ENCODE measurements at regions not wholly inside any gene's neighbourhood (a gene's known extent, or its start where the extent isn't known, plus 50 kb on each side); places are given as distances from the start of the nearest gene placed in this dataset.
"Not testable (repeated sequence)": the region's sequence is repeated elsewhere in the genome, so short reads cannot be mapped to it uniquely, and the experiment has no call there.

DNA sequence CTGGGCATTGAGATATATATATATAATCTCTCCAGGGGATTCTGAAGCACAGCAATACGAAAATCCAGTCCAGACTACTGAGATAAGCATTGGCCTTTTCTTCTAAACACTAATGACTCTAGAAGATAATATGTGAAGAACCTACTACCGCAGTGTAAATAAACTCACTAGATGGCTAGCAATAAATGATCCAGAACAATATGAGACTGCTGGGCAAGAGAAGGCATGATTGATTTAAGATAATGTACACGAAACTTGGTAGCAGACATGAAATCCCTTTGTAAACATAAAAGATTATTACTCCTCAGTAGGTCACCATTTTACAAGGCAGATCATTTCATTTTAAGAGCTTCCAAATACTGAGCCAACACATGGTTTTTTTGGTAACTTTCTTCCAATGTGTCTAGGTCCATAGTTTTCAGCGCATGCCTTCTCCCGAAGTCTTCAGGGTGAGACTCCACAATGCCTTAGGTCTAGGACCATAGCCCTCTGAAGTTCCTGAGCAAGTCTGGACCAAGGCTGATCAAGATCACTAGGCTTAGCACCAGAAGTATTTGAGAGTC lies 193.2 kb downstream of the LRRN1 start:
- no peak overlapping the region for H3K4me3 ChIP-seq (ENCODE audit: insufficient read depth, low read length)
- no peaks in the 10 kb centered on the region for H3K9me3 ChIP-seq (ENCODE audit: low read depth, low read length)
- no peak overlapping the region for H3K4me2 ChIP-seq (ENCODE audit: insufficient read depth, low read length)
- no peaks in the 10 kb centered on the region for H3K79me2 ChIP-seq (ENCODE audit: insufficient read depth, low read length)
- DNase-seq (ENCODE audit: insufficient read length, low spot score, missing footprints), result no peak
- no peak overlapping the region for H3K27ac ChIP-seq (ENCODE audit: low read depth, low read length)
- TF ChIP-seq, protein P1, sequence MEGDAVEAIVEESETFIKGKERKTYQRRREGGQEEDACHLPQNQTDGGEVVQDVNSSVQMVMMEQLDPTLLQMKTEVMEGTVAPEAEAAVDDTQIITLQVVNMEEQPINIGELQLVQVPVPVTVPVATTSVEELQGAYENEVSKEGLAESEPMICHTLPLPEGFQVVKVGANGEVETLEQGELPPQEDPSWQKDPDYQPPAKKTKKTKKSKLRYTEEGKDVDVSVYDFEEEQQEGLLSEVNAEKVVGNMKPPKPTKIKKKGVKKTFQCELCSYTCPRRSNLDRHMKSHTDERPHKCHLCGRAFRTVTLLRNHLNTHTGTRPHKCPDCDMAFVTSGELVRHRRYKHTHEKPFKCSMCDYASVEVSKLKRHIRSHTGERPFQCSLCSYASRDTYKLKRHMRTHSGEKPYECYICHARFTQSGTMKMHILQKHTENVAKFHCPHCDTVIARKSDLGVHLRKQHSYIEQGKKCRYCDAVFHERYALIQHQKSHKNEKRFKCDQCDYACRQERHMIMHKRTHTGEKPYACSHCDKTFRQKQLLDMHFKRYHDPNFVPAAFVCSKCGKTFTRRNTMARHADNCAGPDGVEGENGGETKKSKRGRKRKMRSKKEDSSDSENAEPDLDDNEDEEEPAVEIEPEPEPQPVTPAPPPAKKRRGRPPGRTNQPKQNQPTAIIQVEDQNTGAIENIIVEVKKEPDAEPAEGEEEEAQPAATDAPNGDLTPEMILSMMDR (IDR thresholded peaks at IDR 0.05; ENCODE audit: extremely low read depth, low read depth, low read length), result no peak
- H3K4me1 ChIP-seq (ENCODE audit: insufficient read depth, low read length), result no peaks in the 10 kb centered on the region
- H3K36me3 ChIP-seq (ENCODE audit: insufficient read depth, low read length), result no peaks in the 10 kb centered on the region
- H4K20me1 ChIP-seq (ENCODE audit: insufficient read depth, low read length), result no peaks in the 10 kb centered on the region
- H2AFZ ChIP-seq (ENCODE audit: low read length), result no peak overlapping the region
- no peaks in the 10 kb centered on the region for H3K27me3 ChIP-seq (ENCODE audit: insufficient read depth, low read length)

DNA sequence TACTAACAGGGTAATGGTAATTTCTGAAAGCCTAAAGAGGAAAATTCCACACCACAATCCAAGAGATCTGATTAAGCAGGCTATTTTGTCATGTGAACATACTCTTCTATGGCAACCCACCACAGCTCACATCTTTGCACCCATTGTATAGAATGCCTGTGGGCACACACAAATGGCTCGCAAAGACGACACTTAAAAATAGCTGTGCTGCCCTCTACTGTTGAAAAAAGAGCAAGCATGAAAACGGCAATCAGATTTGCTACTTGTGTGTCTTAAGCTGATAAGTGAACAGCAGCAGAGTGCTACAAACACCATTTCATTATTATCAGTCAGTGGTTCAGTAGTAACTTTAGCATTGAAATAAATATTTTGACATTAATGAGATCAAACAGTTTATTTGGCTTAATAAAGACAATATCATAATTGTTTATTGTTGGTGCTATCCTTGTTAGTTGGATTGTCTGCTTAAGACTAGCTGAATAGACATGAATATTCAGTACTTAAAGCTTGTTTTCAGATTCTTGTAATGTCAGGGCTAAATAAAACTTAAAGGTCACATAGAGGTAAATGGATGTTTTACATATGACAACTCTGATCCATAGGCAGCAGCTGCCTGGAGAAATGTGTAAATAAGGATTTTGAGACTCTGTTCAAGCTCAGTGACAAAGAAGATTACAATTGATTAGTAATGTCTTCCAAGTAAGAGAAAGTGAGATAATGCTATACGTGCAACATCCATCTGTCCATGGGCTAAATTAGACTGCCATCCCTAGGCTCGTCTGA lies 199.1 kb downstream of the LRRN1 start:
- Histone ChIP-seq H4K20me1 (ENCODE audit: insufficient read depth, low read length) (no peaks in the 10 kb centered on the region), H3K36me3 (ENCODE audit: insufficient read depth, low read length) (no peaks in the 10 kb centered on the region), H3K4me1 (ENCODE audit: insufficient read depth, low read length) (no peaks in the 10 kb centered on the region), H3K27ac (ENCODE audit: low read depth, low read length) (no peak overlapping the region), H3K9me3 (ENCODE audit: low read depth, low read length) (no peaks in the 10 kb centered on the region), H3K4me3 (ENCODE audit: insufficient read depth, low read length) (no peak overlapping the region), H3K27me3 (ENCODE audit: insufficient read depth, low read length) (no peaks in the 10 kb centered on the region), H3K79me2 (ENCODE audit: insufficient read depth, low read length) (no peaks in the 10 kb centered on the region), H3K4me2 (ENCODE audit: insufficient read depth, low read length) (no peak overlapping the region), H2AFZ (ENCODE audit: low read length) (no peak overlapping the region)
- no peak for DNase-seq (ENCODE audit: insufficient read length, low spot score, missing footprints)
- TF ChIP-seq, protein P1 (IDR thresholded peaks at IDR 0.05; ENCODE audit: extremely low read depth, low read depth, low read length), result no peak

DNA sequence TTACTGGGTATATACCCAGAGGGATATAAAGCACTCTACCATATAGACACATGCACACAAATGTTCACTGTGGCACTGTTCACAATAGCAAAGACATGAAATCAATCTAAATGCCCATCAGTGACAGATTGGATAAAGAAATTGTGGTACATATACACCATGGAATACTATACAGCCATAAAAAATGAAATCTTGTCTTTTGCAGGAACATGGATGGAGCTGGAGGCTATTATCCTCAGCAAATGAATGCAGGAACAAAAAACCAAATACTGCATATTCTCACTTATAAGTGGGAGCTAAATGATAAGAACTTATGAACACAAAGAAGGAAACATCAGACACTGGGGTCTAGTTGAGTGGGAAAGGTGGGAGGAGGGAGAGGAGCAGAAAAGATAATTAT lies 200.1 kb downstream of the LRRN1 start:
- not testable (repeated sequence) for H3K27me3 ChIP-seq (ENCODE audit: insufficient read depth, low read length); H3K4me3 ChIP-seq (ENCODE audit: insufficient read depth, low read length); H3K27ac ChIP-seq (ENCODE audit: low read depth, low read length); H3K36me3 ChIP-seq (ENCODE audit: insufficient read depth, low read length); H3K4me1 ChIP-seq (ENCODE audit: insufficient read depth, low read length); H3K4me2 ChIP-seq (ENCODE audit: insufficient read depth, low read length); H4K20me1 ChIP-seq (ENCODE audit: insufficient read depth, low read length); H3K79me2 ChIP-seq (ENCODE audit: insufficient read depth, low read length); H3K9me3 ChIP-seq (ENCODE audit: low read depth, low read length); H2AFZ ChIP-seq (ENCODE audit: low read length); DNase-seq (ENCODE audit: insufficient read length, low spot score, missing footprints)

DNA sequence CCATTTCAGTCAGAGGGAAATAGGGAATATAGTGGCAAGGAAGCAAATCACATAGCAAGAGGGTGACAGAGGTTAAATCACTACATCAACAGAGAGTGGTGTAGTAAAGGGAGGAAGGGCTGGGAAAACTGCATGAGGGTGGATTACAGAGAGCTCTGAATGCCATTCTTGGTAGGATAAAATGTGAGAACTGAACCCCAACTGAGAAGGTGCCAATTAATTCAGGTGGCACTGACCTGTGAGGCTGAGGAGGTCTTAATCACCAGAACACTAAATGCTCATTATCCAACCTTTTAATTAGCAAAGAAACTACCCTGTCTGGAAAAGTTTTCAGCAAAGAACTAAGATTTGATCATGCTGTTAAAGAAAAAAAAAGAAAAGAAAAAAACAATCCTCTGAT lies 202.7 kb downstream of the LRRN1 start:
- Histone ChIP-seq H2AFZ (ENCODE audit: low read length) (no peak overlapping the region), H3K27ac (ENCODE audit: low read depth, low read length) (no peak overlapping the region), H3K27me3 (ENCODE audit: insufficient read depth, low read length) (no peaks in the 10 kb centered on the region), H4K20me1 (ENCODE audit: insufficient read depth, low read length) (no peaks in the 10 kb centered on the region), H3K4me1 (ENCODE audit: insufficient read depth, low read length) (no peaks in the 10 kb centered on the region), H3K36me3 (ENCODE audit: insufficient read depth, low read length) (no peaks in the 10 kb centered on the region), H3K79me2 (ENCODE audit: insufficient read depth, low read length) (no peaks in the 10 kb centered on the region), H3K9me3 (ENCODE audit: low read depth, low read length) (no peaks in the 10 kb centered on the region), H3K4me3 (ENCODE audit: insufficient read depth, low read length) (no peak overlapping the region), H3K4me2 (ENCODE audit: insufficient read depth, low read length) (no peak overlapping the region)
- TF ChIP-seq, protein P1 (IDR thresholded peaks at IDR 0.05; ENCODE audit: extremely low read depth, low read depth, low read length), result no peak
- no peak for DNase-seq (ENCODE audit: insufficient read length, low spot score, missing footprints)
